ENCODE measurements at regions not wholly inside any gene's neighbourhood (a gene's known extent, or its start where the extent isn't known, plus 50 kb on each side); places are given as distances from the start of the nearest gene placed in this dataset.

GRCh38 chr10:3464760-3465405, 292.3 kb upstream of the PITRM1 start:
- TF ChIP-seq CTCF (IDR thresholded peaks at IDR 0.05; ENCODE audit: low read length): no peak
- TF ChIP-seq EZH2 (IDR thresholded peaks at IDR 0.05; ENCODE audit: borderline replicate concordance, low read length): no peak
